ENCODE measurements at regions not wholly inside any gene's neighbourhood (a gene's known extent, or its start where the extent isn't known, plus 50 kb on each side); places are given as distances from the start of the nearest gene placed in this dataset.

DNA sequence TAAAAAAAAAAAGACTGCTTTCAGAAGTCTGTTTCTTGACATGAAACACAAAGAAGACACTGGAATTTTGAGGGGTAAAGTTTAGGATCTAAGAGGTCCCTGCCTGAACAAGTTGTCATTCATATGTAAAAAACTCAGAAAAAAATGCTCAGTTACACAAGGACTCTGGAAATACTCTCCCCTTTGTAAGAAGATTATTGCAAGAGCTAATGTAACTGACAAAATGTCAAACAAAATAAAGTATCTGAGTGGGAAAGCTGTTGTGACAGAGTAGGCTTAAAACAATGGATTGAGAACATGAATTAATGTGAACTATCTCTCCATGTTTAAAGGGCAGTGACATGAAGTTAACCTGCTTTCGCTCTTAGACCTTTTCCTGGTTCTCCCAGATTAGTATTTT lies 416.7 kb upstream of the TYRP1 start:
- Histone ChIP-seq H3K9ac (ENCODE audit: low read length) (no peak overlapping the region), H2AFZ (ENCODE audit: insufficient read depth, low read depth, low read length, poor library complexity, severe bottlenecking) (no peak overlapping the region), H3K4me2 (replicated peaks; ENCODE audit: low read depth, low read length, poor library complexity, severe bottlenecking) (no peak overlapping the region), H3K36me3 (replicated peaks in 1 of 2; ENCODE audit: control extremely low read depth in 1 of 2, control insufficient read depth in 1 of 2, extremely low read depth in 1 of 2, insufficient read depth in 2 of 2, low read length in 1 of 2) (no peaks in the 10 kb centered on the region), H3K79me2 (ENCODE audit: control insufficient read depth, insufficient read depth, low read length) (no peaks in the 10 kb centered on the region), H3K4me3 (ENCODE audit: control extremely low read depth in 1 of 5, extremely low read depth in 1 of 5, insufficient read depth in 1 of 5, low read depth in 2 of 5, low read length in 4 of 5) (no peak overlapping the region), H3K9me3 (ENCODE audit: control extremely low read depth in 1 of 3, control insufficient read depth in 2 of 3, insufficient read depth in 1 of 3, low read length in 2 of 3) (no peaks in the 10 kb centered on the region), H3K27me3 (replicated peaks in 1 of 4; ENCODE audit: control extremely low read depth in 1 of 4, control insufficient read depth in 3 of 4, insufficient read depth in 4 of 4, low read length in 3 of 4) (no peaks in the 10 kb centered on the region), H3K4me1 (ENCODE audit: control insufficient read depth in 2 of 2, insufficient read depth in 2 of 2, low read length in 2 of 2) (no peaks in the 10 kb centered on the region), H4K20me1 (ENCODE audit: control insufficient read depth, insufficient read depth, low read length, poor library complexity, severe bottlenecking) (no peaks in the 10 kb centered on the region), H3K27ac (ENCODE audit: low read length in 2 of 2) (no peak overlapping the region)
- POLR2A ChIA-PET: no interaction called here
- DNase-seq (no peak), ATAC-seq (ENCODE audit: low read depth) (no peak)
- Mint-ChIP-seq H3K27ac (no peak overlapping the region), H3K27me3 (no peaks in the 10 kb centered on the region), H3K4me1 (no peaks in the 10 kb centered on the region), H3K4me3 (no peak overlapping the region), H3K9me3 (ENCODE audit: insufficient read depth) (peaks cover 2% of the 10 kb centered on the region)
- WGBS (ENCODE audit: insufficient coverage): no CpG with 5 or more reads among the region's 1 CpG
- intact Hi-C loops (cut with micrococcal nuclease): no loop called here
- CTCF ChIA-PET: no interaction called here
- TF ChIP-seq, protein P1, sequence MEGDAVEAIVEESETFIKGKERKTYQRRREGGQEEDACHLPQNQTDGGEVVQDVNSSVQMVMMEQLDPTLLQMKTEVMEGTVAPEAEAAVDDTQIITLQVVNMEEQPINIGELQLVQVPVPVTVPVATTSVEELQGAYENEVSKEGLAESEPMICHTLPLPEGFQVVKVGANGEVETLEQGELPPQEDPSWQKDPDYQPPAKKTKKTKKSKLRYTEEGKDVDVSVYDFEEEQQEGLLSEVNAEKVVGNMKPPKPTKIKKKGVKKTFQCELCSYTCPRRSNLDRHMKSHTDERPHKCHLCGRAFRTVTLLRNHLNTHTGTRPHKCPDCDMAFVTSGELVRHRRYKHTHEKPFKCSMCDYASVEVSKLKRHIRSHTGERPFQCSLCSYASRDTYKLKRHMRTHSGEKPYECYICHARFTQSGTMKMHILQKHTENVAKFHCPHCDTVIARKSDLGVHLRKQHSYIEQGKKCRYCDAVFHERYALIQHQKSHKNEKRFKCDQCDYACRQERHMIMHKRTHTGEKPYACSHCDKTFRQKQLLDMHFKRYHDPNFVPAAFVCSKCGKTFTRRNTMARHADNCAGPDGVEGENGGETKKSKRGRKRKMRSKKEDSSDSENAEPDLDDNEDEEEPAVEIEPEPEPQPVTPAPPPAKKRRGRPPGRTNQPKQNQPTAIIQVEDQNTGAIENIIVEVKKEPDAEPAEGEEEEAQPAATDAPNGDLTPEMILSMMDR (IDR thresholded peaks at IDR 0.05): no peak
- TF ChIP-seq EZH2 (IDR thresholded peaks at IDR 0.05; ENCODE audit: borderline replicate concordance, insufficient read depth, low read depth, low read length, poor library complexity, severe bottlenecking): no peak

DNA sequence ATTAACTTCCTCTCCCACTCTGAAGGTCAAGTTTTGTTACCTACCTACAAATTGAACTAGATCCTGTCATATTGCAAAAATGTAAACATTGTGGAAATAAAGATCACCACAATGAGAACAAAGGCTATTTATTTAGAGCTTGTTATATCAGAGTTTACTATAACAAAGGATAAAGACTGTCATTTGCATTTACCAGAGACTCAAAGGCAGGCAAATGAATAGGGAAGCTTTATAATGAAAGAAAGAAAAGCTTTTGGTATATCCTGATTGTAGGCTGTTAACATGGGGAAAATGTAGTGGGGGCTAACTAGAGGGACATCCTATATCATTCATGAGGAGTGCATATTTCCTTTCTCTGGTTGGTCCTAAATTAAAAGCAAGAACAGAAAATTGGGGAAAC lies 403.5 kb upstream of the TYRP1 start:
- POLR2A ChIA-PET: no interaction called here
- H4K20me1 ChIP-seq (ENCODE audit: control insufficient read depth, insufficient read depth, low read length, poor library complexity, severe bottlenecking): no peaks in the 10 kb centered on the region
- H3K4me1 ChIP-seq (ENCODE audit: control insufficient read depth in 2 of 2, insufficient read depth in 2 of 2, low read length in 2 of 2): no peaks in the 10 kb centered on the region
- H3K9me3 ChIP-seq (ENCODE audit: control extremely low read depth in 1 of 3, control insufficient read depth in 2 of 3, insufficient read depth in 1 of 3, low read length in 2 of 3): peaks cover 0 to 10% (median 0%) of the 10 kb centered on the region in 3 donors
- H3K9me3 Mint-ChIP-seq (ENCODE audit: insufficient read depth): no peaks in the 10 kb centered on the region
- H3K27me3 ChIP-seq (replicated peaks in 1 of 4; ENCODE audit: control extremely low read depth in 1 of 4, control insufficient read depth in 3 of 4, insufficient read depth in 4 of 4, low read length in 3 of 4): no peaks in the 10 kb centered on the region
- H2AFZ ChIP-seq (ENCODE audit: insufficient read depth, low read depth, low read length, poor library complexity, severe bottlenecking): no peak overlapping the region
- no peak overlapping the region for H3K27ac ChIP-seq (ENCODE audit: low read length in 2 of 2)
- H3K27ac Mint-ChIP-seq: no peak overlapping the region
- ATAC-seq (ENCODE audit: low read depth) (no peak), DNase-seq (no peak)
- CTCF ChIA-PET: interaction anchor here (0.8 kb wide), 1 partner anchor 33 kb away, joined by 3 read pairs; no protein-coding TSS in a partner anchor
- no peak overlapping the region for H3K9ac ChIP-seq (ENCODE audit: low read length)
- H3K79me2 ChIP-seq (ENCODE audit: control insufficient read depth, insufficient read depth, low read length): no peaks in the 10 kb centered on the region
- H3K4me2 ChIP-seq (replicated peaks; ENCODE audit: low read depth, low read length, poor library complexity, severe bottlenecking): no peak overlapping the region
- TF ChIP-seq EZH2 (IDR thresholded peaks at IDR 0.05; ENCODE audit: borderline replicate concordance, insufficient read depth, low read depth, low read length, poor library complexity, severe bottlenecking): no peak
- TF ChIP-seq, protein P1 (IDR thresholded peaks at IDR 0.05): no peak
- intact Hi-C loops (cut with micrococcal nuclease): no loop called here
- H3K36me3 ChIP-seq (replicated peaks in 1 of 2; ENCODE audit: control extremely low read depth in 1 of 2, control insufficient read depth in 1 of 2, extremely low read depth in 1 of 2, insufficient read depth in 2 of 2, low read length in 1 of 2): no peaks in the 10 kb centered on the region
- no peaks in the 10 kb centered on the region for H3K4me1 Mint-ChIP-seq
- no peak overlapping the region for H3K4me3 ChIP-seq (ENCODE audit: control extremely low read depth in 1 of 5, extremely low read depth in 1 of 5, insufficient read depth in 1 of 5, low read depth in 2 of 5, low read length in 4 of 5)
- no peak overlapping the region for H3K4me3 Mint-ChIP-seq
- H3K27me3 Mint-ChIP-seq: no peaks in the 10 kb centered on the region

All from B cell (primary cell).